Hepatocyte (in vitro differentiated cells): ENCODE measurements at regions not wholly inside any gene's neighbourhood (a gene's known extent, or its start where the extent isn't known, plus 50 kb on each side); places are given as distances from the start of the nearest gene placed in this dataset.
"Not testable (repeated sequence)": the region's sequence is repeated elsewhere in the genome, so short reads cannot be mapped to it uniquely, and the experiment has no call there.

ENCODE experiments used
- DNase-seq: peaks from one replicate; pipeline ENCODE4 v3.0.0-alpha.2; 2016; ENCODE audit warnings: low spot score
- H2AFZ ChIP-seq: fragments of 200-600 bp; sonication (generic); 2 replicates; pipeline ENCODE4 v1.6.0; 2016; ENCODE audit warnings: antibody characterized with exemption, mild to moderate bottlenecking
- H3K27ac ChIP-seq: fragments of 200-600 bp; sonication (generic); 2 replicates; pipeline ENCODE4 v1.5.1; 2016; ENCODE audit warnings: mild to moderate bottlenecking
- H3K27me3 ChIP-seq: fragments of 200-600 bp; sonication (generic); 2 replicates; pipeline ENCODE4 v1.6.1; 2016
- H3K36me3 ChIP-seq: fragments of 200-600 bp; sonication (generic); replicated peaks from 2 replicates; pipeline ENCODE4 v1.5.1; 2016; ENCODE audit warnings: low read depth; ENCODE audit not compliant: insufficient read depth
- H3K4me1 ChIP-seq: fragments of 200-600 bp; sonication (generic); 2 replicates; pipeline ENCODE4 v1.5.1; 2016; ENCODE audit warnings: mild to moderate bottlenecking, moderate library complexity; ENCODE audit not compliant: insufficient read depth
- H3K4me2 ChIP-seq: fragments of 200-600 bp; sonication (generic); 2 replicates; pipeline ENCODE4 v1.6.0; 2016
- H3K4me3 ChIP-seq: fragments of 200-600 bp; sonication (generic); 2 replicates; pipeline ENCODE4 v1.5.1; 2016; ENCODE audit warnings: mild to moderate bottlenecking
- H3K79me2 ChIP-seq: fragments of 200-600 bp; sonication (generic); 2 replicates; pipeline ENCODE4 v1.6.0; 2017; ENCODE audit warnings: mild to moderate bottlenecking
- H3K9me2 ChIP-seq: fragments of 200-600 bp; sonication (generic); replicated peaks from 2 replicates; pipeline ENCODE4 v1.6.0; 2017; ENCODE audit warnings: mild to moderate bottlenecking; ENCODE audit not compliant: insufficient read depth
- H3K9me3 ChIP-seq: fragments of 200-600 bp; sonication (generic); 2 replicates; pipeline ENCODE4 v1.5.1; 2016; ENCODE audit warnings: low read depth, mild to moderate bottlenecking
- H4K20me1 ChIP-seq: fragments of 200-600 bp; sonication (generic); 2 replicates; pipeline ENCODE4 v1.6.0; 2016; ENCODE audit warnings: mild to moderate bottlenecking; ENCODE audit not compliant: insufficient read depth, poor library complexity, severe bottlenecking
- CTCF ChIP-seq: fragments of 200-600 bp; sonication (generic); IDR thresholded peaks from 2 replicates; pipeline ENCODE4 v1.5.1; 2016; ENCODE audit warnings: antibody characterized with exemption, mild to moderate bottlenecking; ENCODE audit not compliant: poor library complexity
- EZH2 ChIP-seq: fragments of 200-600 bp; sonication (generic); IDR thresholded peaks from 2 replicates; pipeline ENCODE4 v1.6.1; 2016; ENCODE audit warnings: antibody characterized with exemption, mild to moderate bottlenecking, borderline replicate concordance
- EZH2phosphoT487 ChIP-seq: fragments of 200-600 bp; sonication (generic); IDR thresholded peaks from one replicate; pipeline ENCODE4 v1.6.1; 2018; ENCODE audit warnings: antibody characterized with exemption, mild to moderate bottlenecking, low read depth, moderate library complexity; ENCODE audit not compliant: unreplicated experiment, severe bottlenecking
- WGBS: methylation state at CpG from one replicate; pipeline ENCODE4 v1.1.6; 2016; ENCODE audit warnings: low lambda C conversion rate; ENCODE audit errors: missing lambda C conversion rate; 5-methylcytosine and 5-hydroxymethylcytosine counted together

GRCh38 chr22:49398115-49398514 is 429.6 kb downstream of the BRD1 start:
- Histone ChIP-seq H3K9me2 (no peaks in the 10 kb centered on the region), H2AFZ (no peak overlapping the region), H3K27ac (no peak overlapping the region), H3K4me2 (no peak overlapping the region), H3K79me2 (no peaks in the 10 kb centered on the region), H3K9me3 (no peaks in the 10 kb centered on the region), H3K4me3 (no peak overlapping the region), H3K27me3 (no peaks in the 10 kb centered on the region), H3K4me1 (no peaks in the 10 kb centered on the region), H3K36me3 (no peaks in the 10 kb centered on the region), H4K20me1 (no peaks in the 10 kb centered on the region)
- no peak for DNase-seq
- WGBS = 92% methylated on average over 17 of the region's 17 CpGs
- no peak for TF ChIP-seq EZH2phosphoT487
- TF ChIP-seq EZH2 = no peak

- DNase-seq = no peak
- H3K27ac ChIP-seq = no peak overlapping the region
- H3K27me3 ChIP-seq = no peaks in the 10 kb centered on the region
- H3K9me2 ChIP-seq = no peaks in the 10 kb centered on the region
- 88% methylated on average over 11 of the region's 11 CpGs for WGBS
- no peaks in the 10 kb centered on the region for H3K36me3 ChIP-seq
- H3K4me1 ChIP-seq = no peaks in the 10 kb centered on the region
- TF ChIP-seq EZH2phosphoT487 (no peak), EZH2 (no peak), CTCF (no peak)
- no peak overlapping the region for H2AFZ ChIP-seq
- H3K79me2 ChIP-seq = no peaks in the 10 kb centered on the region
- no peak overlapping the region for H3K4me3 ChIP-seq
- H4K20me1 ChIP-seq = no peaks in the 10 kb centered on the region
- H3K9me3 ChIP-seq = no peaks in the 10 kb centered on the region
- no peak overlapping the region for H3K4me2 ChIP-seq
Measured at GRCh38 chr22:49396817-49397216, 430.9 kb downstream of the BRD1 start.

- 89% methylated on average over 8 of the region's 8 CpGs for WGBS
- no peak overlapping the region for H2AFZ ChIP-seq
- TF ChIP-seq EZH2 (no peak), CTCF (no peak), EZH2phosphoT487 (no peak)
- no peaks in the 10 kb centered on the region for H3K4me1 ChIP-seq
- H3K27ac ChIP-seq = no peak overlapping the region
- H3K4me3 ChIP-seq = no peak overlapping the region
- no peaks in the 10 kb centered on the region for H3K36me3 ChIP-seq
- no peaks in the 10 kb centered on the region for H3K9me2 ChIP-seq
- H4K20me1 ChIP-seq = no peaks in the 10 kb centered on the region
- no peaks in the 10 kb centered on the region for H3K27me3 ChIP-seq
- DNase-seq = no peak
- no peak overlapping the region for H3K4me2 ChIP-seq
- H3K9me3 ChIP-seq = no peaks in the 10 kb centered on the region
- no peaks in the 10 kb centered on the region for H3K79me2 ChIP-seq
Measured at GRCh38 chr22:49395617-49396016, 432.1 kb downstream of the BRD1 start.

- H3K4me1 ChIP-seq, H4K20me1 ChIP-seq, H2AFZ ChIP-seq, H3K36me3 ChIP-seq, H3K27me3 ChIP-seq, H3K4me2 ChIP-seq, H3K27ac ChIP-seq, DNase-seq, H3K9me2 ChIP-seq, H3K4me3 ChIP-seq, H3K79me2 ChIP-seq, H3K9me3 ChIP-seq: not testable (repeated sequence)
- whole genome bisulfite sequencing = 95% methylated on average over 5 of the region's 5 CpGs
Measured at GRCh38 chr22:49395062-49395461, 432.6 kb downstream of the BRD1 start.
